ENCODE measurements at regions not wholly inside any gene's neighbourhood (a gene's known extent, or its start where the extent isn't known, plus 50 kb on each side); places are given as distances from the start of the nearest gene placed in this dataset.
A peak's percentile ranks its signal among the peaks of the same experiment; 100 is the strongest.

DNA sequence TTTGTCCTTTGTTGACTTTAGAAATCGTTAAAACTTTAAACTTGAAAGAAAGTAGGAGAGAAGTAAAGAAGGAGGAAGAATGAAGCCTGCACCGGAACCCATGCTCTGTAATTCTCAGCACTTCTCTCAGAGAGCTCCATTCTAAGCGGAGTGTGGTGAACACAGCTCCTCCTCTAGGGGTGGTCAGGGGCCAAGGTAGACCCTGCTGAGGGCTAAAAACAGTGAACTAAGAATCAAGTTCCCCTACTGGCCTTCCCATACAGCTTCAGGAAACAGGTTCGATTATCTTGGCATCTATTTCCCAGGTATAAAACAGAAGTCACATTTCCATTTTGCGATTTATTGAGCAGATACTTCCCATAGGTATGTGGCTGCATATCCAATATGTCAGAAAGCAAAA lies 92.7 kb upstream of the ASAP2 start:
- no peak for DNase-seq
- no peak overlapping the region for H3K4me3 ChIP-seq
- TF ChIP-seq, protein P1, sequence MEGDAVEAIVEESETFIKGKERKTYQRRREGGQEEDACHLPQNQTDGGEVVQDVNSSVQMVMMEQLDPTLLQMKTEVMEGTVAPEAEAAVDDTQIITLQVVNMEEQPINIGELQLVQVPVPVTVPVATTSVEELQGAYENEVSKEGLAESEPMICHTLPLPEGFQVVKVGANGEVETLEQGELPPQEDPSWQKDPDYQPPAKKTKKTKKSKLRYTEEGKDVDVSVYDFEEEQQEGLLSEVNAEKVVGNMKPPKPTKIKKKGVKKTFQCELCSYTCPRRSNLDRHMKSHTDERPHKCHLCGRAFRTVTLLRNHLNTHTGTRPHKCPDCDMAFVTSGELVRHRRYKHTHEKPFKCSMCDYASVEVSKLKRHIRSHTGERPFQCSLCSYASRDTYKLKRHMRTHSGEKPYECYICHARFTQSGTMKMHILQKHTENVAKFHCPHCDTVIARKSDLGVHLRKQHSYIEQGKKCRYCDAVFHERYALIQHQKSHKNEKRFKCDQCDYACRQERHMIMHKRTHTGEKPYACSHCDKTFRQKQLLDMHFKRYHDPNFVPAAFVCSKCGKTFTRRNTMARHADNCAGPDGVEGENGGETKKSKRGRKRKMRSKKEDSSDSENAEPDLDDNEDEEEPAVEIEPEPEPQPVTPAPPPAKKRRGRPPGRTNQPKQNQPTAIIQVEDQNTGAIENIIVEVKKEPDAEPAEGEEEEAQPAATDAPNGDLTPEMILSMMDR (IDR thresholded peaks at IDR 0.05; ENCODE audit: borderline replicate concordance) = no peak
- no peaks in the 10 kb centered on the region for H3K36me3 ChIP-seq
- H3K27me3 ChIP-seq (ENCODE audit: low read depth) = no peaks in the 10 kb centered on the region
- intact Hi-C loops (cut with micrococcal nuclease) = no loop called here
- H3K4me1 ChIP-seq = no peaks in the 10 kb centered on the region
- H3K27ac ChIP-seq (replicated peaks) = no peak overlapping the region
- no peaks in the 10 kb centered on the region for H3K9me3 ChIP-seq (replicated peaks)

DNA sequence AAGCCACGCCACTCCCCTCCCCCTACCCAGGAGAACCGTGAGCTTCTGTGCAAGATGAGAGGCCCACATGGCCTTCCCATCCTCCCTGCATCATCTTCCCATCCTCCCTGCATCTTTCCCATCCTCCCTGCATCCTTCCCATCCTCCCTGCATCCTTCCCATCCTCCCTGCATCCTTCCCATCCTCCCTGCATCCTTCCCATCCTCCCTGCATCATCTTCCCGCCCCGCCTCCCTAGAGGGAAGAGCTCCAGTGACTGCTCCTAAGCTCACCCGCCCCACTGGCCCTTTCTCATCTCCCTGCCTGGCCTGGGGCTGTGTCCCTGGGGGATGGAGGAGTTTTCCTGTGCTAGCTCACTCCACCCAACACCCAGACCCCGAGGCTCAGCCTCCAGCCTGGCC lies 93.3 kb upstream of the ASAP2 start:
- DNase-seq = no peak
- peaks cover 3% of the 10 kb centered on the region for H3K4me1 ChIP-seq
- H3K4me3 ChIP-seq = no peak overlapping the region
- H3K36me3 ChIP-seq = no peaks in the 10 kb centered on the region
- H3K9me3 ChIP-seq (replicated peaks) = no peaks in the 10 kb centered on the region
- no peak overlapping the region for H3K27ac ChIP-seq (replicated peaks)
- intact Hi-C loops (cut with micrococcal nuclease) = no loop called here
- TF ChIP-seq, protein P1 (IDR thresholded peaks at IDR 0.05; ENCODE audit: borderline replicate concordance) = no peak
- no peaks in the 10 kb centered on the region for H3K27me3 ChIP-seq (ENCODE audit: low read depth)

DNA sequence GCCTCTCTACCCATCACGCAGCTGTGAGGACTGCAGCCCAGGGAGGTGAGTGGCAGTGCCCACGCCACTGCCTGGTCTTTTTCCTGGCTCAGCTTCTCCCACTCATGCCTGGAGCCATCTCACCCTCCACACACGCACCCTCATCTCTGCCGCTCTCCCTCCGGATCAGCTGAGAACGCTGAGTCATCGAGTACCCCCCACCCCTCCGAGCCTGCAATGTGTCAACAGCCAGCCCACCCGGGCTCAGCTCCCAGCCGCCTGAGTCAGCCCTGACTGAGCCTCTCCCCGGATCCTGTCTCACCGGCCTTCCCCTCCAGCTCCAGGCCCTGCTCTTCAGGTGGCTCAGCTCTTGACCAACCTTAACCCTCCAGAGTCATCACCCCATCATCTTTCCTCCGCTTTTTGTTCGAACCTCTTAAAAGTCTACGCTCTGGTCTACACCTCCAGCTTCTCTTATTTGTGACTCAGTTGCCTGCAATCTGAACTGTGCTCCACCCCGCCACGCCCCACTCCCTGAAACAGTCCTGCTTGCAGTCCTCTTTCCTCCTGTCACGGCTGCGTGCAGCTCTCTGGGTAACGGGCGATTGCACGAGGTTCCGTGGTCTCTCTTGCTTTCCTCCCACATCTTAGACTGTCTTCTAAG lies 94.4 kb upstream of the ASAP2 start:
- intact Hi-C loops (cut with micrococcal nuclease) = no loop called here
- Histone ChIP-seq H3K27ac (replicated peaks) (no peak overlapping the region), H3K4me1 (peaks cover 14% of the 10 kb centered on the region), H3K9me3 (replicated peaks) (no peaks in the 10 kb centered on the region), H3K27me3 (ENCODE audit: low read depth) (no peaks in the 10 kb centered on the region), H3K36me3 (no peaks in the 10 kb centered on the region), H3K4me3 (no peak overlapping the region)
- TF ChIP-seq, protein P1 (IDR thresholded peaks at IDR 0.05; ENCODE audit: borderline replicate concordance) = no peak
- DNase-seq = no peak

DNA sequence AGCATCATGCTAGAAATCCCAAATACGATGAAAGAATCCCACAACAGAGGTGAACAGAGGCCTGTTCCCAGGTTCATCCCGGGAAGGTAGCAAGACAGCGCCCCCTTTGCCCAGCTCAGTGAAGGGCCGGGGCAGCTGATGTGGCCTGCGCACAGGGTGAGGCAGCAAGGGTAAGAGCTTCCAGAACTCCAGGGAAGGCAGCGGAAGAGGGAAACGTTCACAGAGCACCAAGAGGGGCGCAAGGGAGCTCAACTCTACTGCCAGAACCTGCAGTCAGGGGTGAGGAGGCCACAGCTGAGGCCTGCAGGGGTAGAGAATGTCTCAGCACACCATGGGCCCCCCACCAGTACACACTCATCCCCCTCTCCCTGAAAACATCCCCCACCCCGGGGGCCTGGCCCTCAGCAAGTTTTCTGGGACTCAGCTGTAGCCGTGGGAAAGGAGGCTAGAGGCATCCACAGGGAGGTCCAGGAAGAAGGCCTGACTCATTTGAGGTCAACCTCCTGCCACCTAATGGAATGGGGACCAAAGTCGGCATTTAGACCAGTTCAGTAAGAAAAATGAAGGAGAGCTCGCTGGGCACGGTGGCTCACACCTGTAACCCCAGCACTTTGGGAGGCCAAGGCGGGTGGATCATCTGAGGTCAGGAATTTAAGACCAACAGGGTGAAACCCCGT lies 95.6 kb upstream of the ASAP2 start:
- no peak for DNase-seq
- H3K4me3 ChIP-seq = no peak overlapping the region
- no peaks in the 10 kb centered on the region for H3K27me3 ChIP-seq (ENCODE audit: low read depth)
- no peaks in the 10 kb centered on the region for H3K36me3 ChIP-seq
- H3K4me1 ChIP-seq = peaks cover 24% of the 10 kb centered on the region
- H3K9me3 ChIP-seq (replicated peaks) = no peaks in the 10 kb centered on the region
- intact Hi-C loops (cut with micrococcal nuclease) = no loop called here
- TF ChIP-seq, protein P1 (IDR thresholded peaks at IDR 0.05; ENCODE audit: borderline replicate concordance) = peak; percentile 11
- no peak overlapping the region for H3K27ac ChIP-seq (replicated peaks)

DNA sequence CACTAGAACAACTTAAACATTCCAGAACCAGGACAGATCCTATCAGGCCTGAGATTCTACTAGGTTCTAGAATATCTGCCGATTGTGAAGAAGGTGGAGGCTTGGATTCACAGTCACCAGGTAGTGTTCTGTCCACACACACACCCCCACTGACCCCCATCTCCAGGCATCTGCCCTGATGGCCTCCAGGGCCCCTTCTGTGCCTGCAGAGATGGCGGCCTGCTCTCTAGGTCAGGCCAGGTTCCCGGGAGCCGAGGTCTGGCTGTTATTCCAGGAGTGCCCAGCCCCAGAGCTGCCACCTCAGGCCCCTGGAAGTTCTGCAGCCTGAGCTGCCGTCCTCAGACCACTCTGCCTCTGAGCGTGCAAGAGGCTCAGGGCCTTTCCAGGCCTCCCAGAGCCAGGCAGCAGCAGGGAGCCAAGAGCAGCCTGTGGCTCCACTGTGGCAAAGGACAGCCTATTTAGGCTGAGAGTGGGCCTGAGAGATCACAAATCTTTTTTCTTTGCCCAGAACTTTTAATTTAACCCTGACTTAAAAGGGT lies 96.2 kb upstream of the ASAP2 start:
- peaks cover 26% of the 10 kb centered on the region for H3K4me1 ChIP-seq
- no peak overlapping the region for H3K4me3 ChIP-seq
- H3K27ac ChIP-seq (replicated peaks) = no peak overlapping the region
- no peaks in the 10 kb centered on the region for H3K9me3 ChIP-seq (replicated peaks)
- TF ChIP-seq, protein P1 (IDR thresholded peaks at IDR 0.05; ENCODE audit: borderline replicate concordance) = no peak
- H3K36me3 ChIP-seq = no peaks in the 10 kb centered on the region
- intact Hi-C loops (cut with micrococcal nuclease) = no loop called here
- DNase-seq = no peak
- H3K27me3 ChIP-seq (ENCODE audit: low read depth) = no peaks in the 10 kb centered on the region
